ENCODE measurements at regions not wholly inside any gene's neighbourhood (a gene's known extent, or its start where the extent isn't known, plus 50 kb on each side); places are given as distances from the start of the nearest gene placed in this dataset.

DNA sequence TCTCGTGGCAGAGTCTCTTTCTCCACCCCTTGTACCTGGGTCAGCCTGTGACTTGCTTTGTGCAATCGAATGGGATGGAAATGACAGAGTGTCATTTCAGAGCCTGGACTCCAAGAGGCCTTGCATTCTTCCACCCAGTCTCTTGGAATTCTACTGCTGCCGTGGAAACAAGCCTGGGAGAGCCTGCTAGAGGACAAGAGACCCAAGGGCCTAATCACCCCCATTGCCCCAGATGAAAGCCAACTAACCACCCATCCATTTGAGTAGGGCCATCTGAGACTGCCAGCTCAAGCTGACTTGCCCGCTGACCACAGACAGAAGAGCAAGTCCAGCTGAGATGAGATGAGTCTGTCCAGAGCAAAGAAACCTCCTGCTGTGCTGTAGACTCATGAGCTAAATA is 201.6 kb downstream of the PTPRU start:
- DNase-seq = no peak
- Histone ChIP-seq H3K36me3 (replicated peaks; ENCODE audit: control insufficient read depth, insufficient read depth, low read length) (no peaks in the 10 kb centered on the region), H3K27me3 (ENCODE audit: control insufficient read depth, insufficient read depth, low read length) (no peaks in the 10 kb centered on the region), H3K4me3 (ENCODE audit: insufficient read depth, low read depth, low read length) (no peak overlapping the region)

DNA sequence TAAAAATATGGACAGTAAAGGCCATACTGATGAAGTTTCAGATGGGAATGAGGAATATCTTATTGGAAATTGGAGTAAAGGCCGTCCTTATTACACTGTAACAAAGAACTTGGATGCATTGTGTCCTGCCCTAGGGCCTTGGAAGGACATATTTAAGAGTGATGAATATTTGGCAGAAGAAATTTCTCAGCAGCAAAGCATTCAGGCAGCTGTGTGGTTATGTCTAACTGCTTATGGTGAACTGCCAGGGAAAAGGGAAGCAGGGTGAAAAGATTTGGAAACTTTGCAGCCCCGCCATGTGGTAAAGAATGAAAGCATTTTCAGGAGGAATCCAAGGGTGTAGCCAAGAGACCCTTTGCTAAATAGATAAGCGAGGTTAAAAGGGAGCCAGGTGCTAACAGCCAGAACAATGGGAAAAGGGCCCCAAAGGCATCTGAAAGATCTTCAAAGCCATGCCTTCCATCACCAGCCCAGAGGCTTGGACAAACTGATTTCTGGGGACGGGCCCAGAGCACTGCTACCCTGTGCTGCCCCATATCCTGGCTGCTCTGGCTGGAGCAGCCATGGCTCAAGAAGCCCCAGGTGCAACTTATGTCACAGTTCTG is 200.0 kb downstream of the PTPRU start:
- H3K36me3 ChIP-seq (replicated peaks; ENCODE audit: control insufficient read depth, insufficient read depth, low read length) = no peaks in the 10 kb centered on the region
- no peaks in the 10 kb centered on the region for H3K27me3 ChIP-seq (ENCODE audit: control insufficient read depth, insufficient read depth, low read length)
- H3K4me3 ChIP-seq (ENCODE audit: insufficient read depth, low read depth, low read length) = no peak overlapping the region
- peak; percentile 11 for DNase-seq

DNA sequence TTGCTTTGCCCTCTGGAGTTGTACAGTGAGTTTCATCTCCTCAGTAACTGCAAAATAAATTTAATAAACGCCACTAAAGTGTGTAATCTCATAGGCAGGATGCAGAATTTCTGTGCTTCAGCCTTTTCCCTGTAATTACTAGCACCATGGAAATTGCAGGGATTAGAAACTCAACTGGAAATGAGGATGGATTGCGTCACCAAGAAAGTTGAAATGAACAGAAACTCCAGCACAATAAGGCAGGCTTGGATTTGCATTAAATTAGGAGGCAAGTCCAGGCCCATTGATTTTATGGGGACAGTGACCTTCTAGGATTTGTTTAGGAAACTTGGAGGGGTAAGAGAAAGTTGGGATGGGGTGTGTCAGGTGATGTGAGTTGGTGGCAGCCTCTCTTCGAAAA is 197.5 kb downstream of the PTPRU start:
- no peak overlapping the region for H3K4me3 ChIP-seq (ENCODE audit: insufficient read depth, low read depth, low read length)
- DNase-seq = no peak
- H3K36me3 ChIP-seq (replicated peaks; ENCODE audit: control insufficient read depth, insufficient read depth, low read length) = no peaks in the 10 kb centered on the region
- no peaks in the 10 kb centered on the region for H3K27me3 ChIP-seq (ENCODE audit: control insufficient read depth, insufficient read depth, low read length)

DNA sequence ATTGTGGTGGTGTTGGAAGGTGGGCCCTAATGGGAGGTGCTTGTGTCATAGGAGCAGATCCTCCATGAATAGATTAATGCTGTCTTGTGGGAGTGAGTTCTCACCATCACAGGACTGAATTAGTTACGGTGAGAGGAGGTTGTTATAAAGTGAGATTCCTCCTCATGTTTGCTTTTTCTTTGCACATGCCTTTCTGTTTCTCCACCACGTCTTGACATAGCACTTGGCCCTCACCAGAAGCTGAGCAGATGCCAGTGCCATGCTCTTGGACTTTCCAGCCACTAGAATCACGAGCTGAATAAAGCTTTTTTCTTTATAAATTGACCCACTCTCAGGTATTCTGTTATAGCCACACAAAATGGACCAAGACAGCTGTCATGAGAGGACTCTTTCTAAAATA is 194.8 kb downstream of the PTPRU start:
- no peak for DNase-seq
- no peak overlapping the region for H3K4me3 ChIP-seq (ENCODE audit: insufficient read depth, low read depth, low read length)
- no peaks in the 10 kb centered on the region for H3K36me3 ChIP-seq (replicated peaks; ENCODE audit: control insufficient read depth, insufficient read depth, low read length)
- no peaks in the 10 kb centered on the region for H3K27me3 ChIP-seq (ENCODE audit: control insufficient read depth, insufficient read depth, low read length)

DNA sequence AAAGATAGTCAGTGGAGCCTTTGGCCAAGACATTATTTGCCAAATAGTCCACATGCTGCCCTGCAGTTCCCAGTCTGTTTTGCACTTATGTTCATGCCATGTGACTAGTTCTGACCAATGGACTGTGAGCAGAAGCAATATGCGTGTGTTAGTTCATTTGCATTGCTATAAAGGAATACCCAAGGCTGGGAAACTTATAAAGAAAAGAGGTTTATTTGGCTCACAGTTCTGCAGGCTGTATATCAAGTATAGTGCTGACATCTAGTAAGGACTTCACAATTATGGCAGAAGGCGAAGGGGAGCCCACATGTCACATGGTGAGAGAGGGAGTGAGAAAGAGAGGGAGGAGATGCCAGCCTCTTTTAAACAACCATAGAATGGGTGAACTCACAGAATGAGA is 193.3 kb downstream of the PTPRU start:
- Histone ChIP-seq H3K4me3 (ENCODE audit: insufficient read depth, low read depth, low read length) (no peak overlapping the region), H3K27me3 (ENCODE audit: control insufficient read depth, insufficient read depth, low read length) (no peaks in the 10 kb centered on the region), H3K36me3 (replicated peaks; ENCODE audit: control insufficient read depth, insufficient read depth, low read length) (no peaks in the 10 kb centered on the region)
- no peak for DNase-seq

DNA sequence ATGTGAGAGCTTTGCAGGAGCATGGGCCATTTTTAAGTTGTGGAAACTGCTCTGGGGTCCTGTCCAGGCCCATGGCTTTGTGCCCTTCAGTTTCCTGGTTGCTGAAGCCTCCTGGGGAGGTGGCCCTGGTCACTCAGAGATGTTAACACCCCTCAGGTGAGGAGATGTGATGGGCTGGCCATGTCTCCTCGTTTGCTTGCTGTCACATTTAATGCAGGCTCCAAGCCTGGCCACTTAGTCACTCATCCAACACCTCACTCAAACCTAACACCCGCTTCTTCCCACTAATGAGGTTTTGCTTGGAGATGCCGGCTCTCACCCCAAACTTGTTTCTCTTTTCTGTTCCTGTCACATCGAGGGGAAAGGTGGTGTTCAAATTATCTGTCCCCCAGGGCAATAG is 192.7 kb downstream of the PTPRU start:
- Histone ChIP-seq H3K27me3 (ENCODE audit: control insufficient read depth, insufficient read depth, low read length) (no peaks in the 10 kb centered on the region), H3K4me3 (ENCODE audit: insufficient read depth, low read depth, low read length) (no peak overlapping the region), H3K36me3 (replicated peaks; ENCODE audit: control insufficient read depth, insufficient read depth, low read length) (no peaks in the 10 kb centered on the region)
- DNase-seq = no peak

DNA sequence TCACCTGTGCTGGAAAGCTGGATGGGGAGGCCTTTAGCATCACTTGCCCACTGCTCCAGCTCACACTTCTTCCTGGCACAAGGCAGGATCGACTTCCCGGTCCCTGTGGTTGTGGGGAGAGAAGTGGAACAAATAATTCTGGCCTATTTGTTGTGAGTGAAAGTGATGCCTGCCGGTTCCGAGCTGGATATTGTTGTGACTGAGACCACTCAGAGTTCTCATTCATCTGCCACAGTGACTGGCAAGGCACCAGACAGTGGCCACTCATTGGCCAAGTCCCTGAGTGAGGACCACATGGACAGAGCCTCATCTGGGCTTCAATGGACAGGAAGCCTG is 191.9 kb downstream of the PTPRU start:
- no peak overlapping the region for H3K4me3 ChIP-seq (ENCODE audit: insufficient read depth, low read depth, low read length)
- H3K36me3 ChIP-seq (replicated peaks; ENCODE audit: control insufficient read depth, insufficient read depth, low read length) = no peaks in the 10 kb centered on the region
- no peaks in the 10 kb centered on the region for H3K27me3 ChIP-seq (ENCODE audit: control insufficient read depth, insufficient read depth, low read length)
- DNase-seq = no peak

DNA sequence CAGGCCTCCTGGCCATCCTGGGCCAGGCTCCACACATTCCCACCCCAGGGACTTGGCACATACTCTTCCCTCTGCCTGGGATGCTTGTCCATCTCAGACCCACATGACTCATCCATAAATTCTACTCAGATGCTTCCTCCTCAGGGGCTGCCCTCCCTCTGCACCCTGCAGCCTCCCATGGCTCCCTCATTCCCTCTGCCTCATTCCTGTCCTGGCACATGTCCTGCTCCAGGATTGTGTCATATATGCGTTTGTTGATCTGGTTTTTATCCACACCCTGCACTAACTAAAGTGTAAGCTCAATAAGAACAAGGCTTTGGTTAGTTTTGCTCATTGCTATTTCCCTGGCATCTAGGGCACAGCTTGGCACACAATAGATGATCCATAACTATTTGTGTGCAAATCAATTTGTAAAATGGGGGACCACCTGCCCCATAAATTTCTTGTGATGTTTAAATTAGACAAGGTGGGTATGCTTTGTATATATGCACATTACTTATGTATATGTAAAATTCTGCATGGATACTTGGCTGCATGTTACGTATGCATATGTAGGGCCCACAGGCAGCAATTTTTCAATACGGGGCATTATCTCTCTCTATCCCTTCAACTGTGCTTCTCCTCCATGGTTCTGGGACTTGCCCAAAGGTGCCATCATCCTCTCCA is 191.4 kb downstream of the PTPRU start:
- H3K27me3 ChIP-seq (ENCODE audit: control insufficient read depth, insufficient read depth, low read length) = no peaks in the 10 kb centered on the region
- no peak overlapping the region for H3K4me3 ChIP-seq (ENCODE audit: insufficient read depth, low read depth, low read length)
- no peak for DNase-seq
- H3K36me3 ChIP-seq (replicated peaks; ENCODE audit: control insufficient read depth, insufficient read depth, low read length) = no peaks in the 10 kb centered on the region

DNA sequence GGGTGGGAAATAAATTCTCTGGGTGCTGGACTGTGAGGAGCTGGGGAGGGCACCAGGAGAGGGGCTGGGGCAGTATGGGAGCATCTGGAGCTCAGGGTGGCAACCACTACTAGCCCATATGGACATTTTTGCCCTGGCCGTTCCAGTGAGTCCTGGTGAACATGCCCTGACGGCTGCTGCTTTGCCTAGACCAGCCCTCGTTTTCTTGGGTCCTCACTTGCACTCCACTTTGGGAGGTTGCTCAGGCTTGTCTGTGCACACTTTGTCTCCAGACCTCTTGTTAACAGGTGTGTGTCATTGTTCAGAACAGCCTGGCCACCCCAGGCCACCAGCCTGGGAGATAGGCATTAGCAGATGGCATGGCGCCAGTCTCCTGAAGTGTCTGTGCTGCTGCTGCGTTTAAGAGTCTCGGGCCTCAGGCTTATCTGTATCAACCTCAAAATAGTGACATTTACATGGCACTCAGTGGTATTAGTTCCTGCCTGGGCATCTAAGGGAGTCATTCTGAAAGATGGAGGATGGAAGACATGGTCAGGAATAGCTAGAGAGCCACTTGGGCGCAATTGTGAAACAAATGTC is 190.5 kb downstream of the PTPRU start:
- no peak for DNase-seq
- Histone ChIP-seq H3K27me3 (ENCODE audit: control insufficient read depth, insufficient read depth, low read length) (no peaks in the 10 kb centered on the region), H3K36me3 (replicated peaks; ENCODE audit: control insufficient read depth, insufficient read depth, low read length) (no peaks in the 10 kb centered on the region), H3K4me3 (ENCODE audit: insufficient read depth, low read depth, low read length) (no peak overlapping the region)

DNA sequence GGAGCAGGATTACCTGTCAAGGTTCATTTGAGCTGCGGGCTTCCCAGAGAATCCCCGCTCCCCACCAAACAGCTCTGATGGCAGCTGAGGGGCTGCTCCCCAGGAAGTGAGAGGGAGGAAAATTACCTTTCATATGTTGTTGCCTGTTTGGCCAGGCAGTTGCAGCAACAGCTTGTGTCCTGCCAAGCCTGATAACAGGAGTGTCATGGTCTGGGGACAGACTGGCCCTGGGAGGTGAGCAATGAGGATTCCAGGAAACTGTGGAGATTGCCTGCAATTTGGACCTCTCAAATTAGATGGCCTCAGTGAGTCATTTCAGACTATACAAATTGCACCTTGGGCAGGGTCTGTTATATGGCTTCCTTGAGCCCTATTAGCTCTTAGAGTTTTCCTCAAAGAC is 189.3 kb downstream of the PTPRU start:
- H3K36me3 ChIP-seq (replicated peaks; ENCODE audit: control insufficient read depth, insufficient read depth, low read length) = no peaks in the 10 kb centered on the region
- DNase-seq = no peak
- H3K27me3 ChIP-seq (ENCODE audit: control insufficient read depth, insufficient read depth, low read length) = no peaks in the 10 kb centered on the region
- no peak overlapping the region for H3K4me3 ChIP-seq (ENCODE audit: insufficient read depth, low read depth, low read length)

DNA sequence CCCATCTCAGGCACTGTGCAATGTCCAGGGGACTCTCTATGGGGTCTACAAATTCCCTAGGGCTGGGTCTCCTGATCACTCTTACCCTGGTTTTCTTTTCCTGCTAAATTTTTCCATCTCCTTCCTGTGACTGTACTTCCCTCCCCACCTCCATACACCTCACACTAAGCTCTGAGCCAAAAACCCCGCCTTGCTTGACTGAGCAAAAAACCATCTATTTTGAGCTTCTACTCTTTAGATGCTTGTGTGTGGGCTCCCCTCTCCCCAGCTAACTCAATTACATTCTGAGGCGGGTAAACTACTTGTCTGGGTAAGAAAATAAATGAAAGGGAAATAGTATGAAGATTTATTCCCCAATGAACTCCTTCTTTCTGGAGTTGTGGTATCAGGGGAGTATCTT is 187.9 kb downstream of the PTPRU start:
- H3K27me3 ChIP-seq (ENCODE audit: control insufficient read depth, insufficient read depth, low read length) = no peaks in the 10 kb centered on the region
- no peaks in the 10 kb centered on the region for H3K36me3 ChIP-seq (replicated peaks; ENCODE audit: control insufficient read depth, insufficient read depth, low read length)
- no peak for DNase-seq
- H3K4me3 ChIP-seq (ENCODE audit: insufficient read depth, low read depth, low read length) = no peak overlapping the region

DNA sequence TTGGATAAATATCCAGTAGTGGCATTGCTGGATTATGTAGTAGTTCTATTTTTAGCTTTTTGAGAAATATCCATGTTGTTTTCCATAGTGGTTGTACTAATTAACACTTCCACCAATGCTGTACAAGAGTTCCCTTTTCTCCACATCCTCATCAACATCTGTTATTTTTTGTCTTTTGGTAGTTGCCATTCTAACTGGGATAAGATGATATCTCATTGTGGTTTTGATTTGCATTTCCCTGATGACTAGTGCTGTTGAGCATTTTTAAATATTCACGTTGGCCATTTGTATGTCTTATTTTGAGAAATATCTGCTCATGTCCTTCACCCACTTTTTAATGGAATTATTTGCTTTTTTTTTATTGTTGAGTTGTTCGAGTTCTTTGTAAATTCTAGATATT is 183.9 kb downstream of the PTPRU start:
- no peak for DNase-seq
- H3K4me3 ChIP-seq (ENCODE audit: insufficient read depth, low read depth, low read length) = no peak overlapping the region
- no peaks in the 10 kb centered on the region for H3K36me3 ChIP-seq (replicated peaks; ENCODE audit: control insufficient read depth, insufficient read depth, low read length)
- no peaks in the 10 kb centered on the region for H3K27me3 ChIP-seq (ENCODE audit: control insufficient read depth, insufficient read depth, low read length)

DNA sequence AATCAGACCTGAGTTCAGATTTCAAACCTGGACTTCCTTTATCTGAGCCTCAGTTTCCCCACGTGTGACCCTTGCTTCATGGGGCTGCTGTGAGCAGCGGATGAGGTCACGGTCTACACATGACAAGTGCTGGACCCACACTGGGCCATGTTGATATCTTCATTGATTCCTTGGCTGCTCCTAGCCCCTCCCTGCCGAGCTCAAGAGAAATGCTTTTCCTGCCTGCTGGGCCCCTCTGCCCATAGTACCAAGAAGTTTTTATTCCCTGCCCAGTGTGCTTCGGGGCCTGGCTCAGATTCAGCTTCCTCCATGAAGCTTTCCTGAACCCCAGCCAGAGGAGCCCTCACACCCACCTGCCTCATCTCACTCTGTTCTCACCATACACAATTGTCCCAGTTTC is 181.6 kb downstream of the PTPRU start:
- no peak for DNase-seq
- Histone ChIP-seq H3K27me3 (ENCODE audit: control insufficient read depth, insufficient read depth, low read length) (no peaks in the 10 kb centered on the region), H3K36me3 (replicated peaks; ENCODE audit: control insufficient read depth, insufficient read depth, low read length) (no peaks in the 10 kb centered on the region), H3K4me3 (ENCODE audit: insufficient read depth, low read depth, low read length) (no peak overlapping the region)

DNA sequence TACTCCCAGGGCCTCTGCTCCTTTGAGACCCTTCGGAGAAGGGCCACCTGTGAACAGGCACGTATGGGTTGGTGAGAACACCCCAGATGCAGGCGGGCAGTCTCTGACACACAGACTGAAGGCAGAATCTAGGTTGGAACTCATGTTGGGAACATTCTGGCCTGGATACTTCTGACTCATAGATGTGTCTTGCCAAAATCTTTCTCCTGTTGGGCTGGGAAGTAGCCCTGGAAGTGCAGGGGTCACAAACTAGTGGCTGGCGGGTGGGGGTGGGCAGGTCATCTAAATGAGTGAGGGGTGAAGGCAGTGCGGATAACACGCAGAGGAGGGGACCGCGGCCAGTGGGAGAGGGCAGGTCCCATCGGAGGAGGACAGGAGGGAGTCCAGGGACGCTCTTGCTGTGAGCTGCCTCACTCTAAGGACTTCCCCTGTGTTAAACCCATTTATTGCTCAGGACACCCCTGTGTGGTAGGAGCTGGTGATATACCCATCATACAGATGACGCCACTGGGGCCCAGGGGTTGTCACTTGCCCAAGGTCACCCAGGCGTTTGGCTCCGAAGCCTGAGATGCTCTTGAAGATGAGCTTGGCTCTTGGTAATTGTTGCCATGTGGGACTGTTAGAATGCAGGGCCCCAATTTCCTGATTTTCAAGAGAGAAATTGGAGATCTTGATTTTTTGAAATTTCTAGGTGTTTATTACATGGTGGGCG is 181.0 kb downstream of the PTPRU start:
- H3K27me3 ChIP-seq (ENCODE audit: control insufficient read depth, insufficient read depth, low read length) = no peaks in the 10 kb centered on the region
- no peak for DNase-seq
- H3K4me3 ChIP-seq (ENCODE audit: insufficient read depth, low read depth, low read length) = no peak overlapping the region
- no peaks in the 10 kb centered on the region for H3K36me3 ChIP-seq (replicated peaks; ENCODE audit: control insufficient read depth, insufficient read depth, low read length)

Measured in H7 (cell line).